ENCODE measurements at regions not wholly inside any gene's neighbourhood (a gene's known extent, or its start where the extent isn't known, plus 50 kb on each side); places are given as distances from the start of the nearest gene placed in this dataset.

- Histone ChIP-seq H3K4me1 (peaks cover 5 to 21% (median 12%) of the 10 kb centered on the region in 6 donors), H3K27me3 (replicated peaks in 1 of 7) (no peaks in the 10 kb centered on the region), H3K36me3 (no peaks in the 10 kb centered on the region), H3K4me3 (no peak overlapping the region), H3K27ac (no peak overlapping the region), H3K9me3 (no peaks in the 10 kb centered on the region)
- TF ChIP-seq CTCF (IDR thresholded peaks at IDR 0.05 in 8 of 11, conservative IDR thresholded peaks at IDR 0.05 in 3 of 11) (no peak), POLR2AphosphoS5 (IDR thresholded peaks at IDR 0.05) (no peak)
- intact Hi-C loops (cut with DNase I; ENCODE audit: low total_unique reads), result loop anchor here (10.0 kb wide), 1 partner anchor 215 kb away; no protein-coding TSS in a partner anchor
- no peak for DNase-seq
- 84 to 97% (median 90%) methylated on average over 3 of the region's 3 CpGs for WGBS, 5 donors
Observed at GRCh38 chr12:67439611-67440010, 170.5 kb downstream of the CAND1 start.

DNA sequence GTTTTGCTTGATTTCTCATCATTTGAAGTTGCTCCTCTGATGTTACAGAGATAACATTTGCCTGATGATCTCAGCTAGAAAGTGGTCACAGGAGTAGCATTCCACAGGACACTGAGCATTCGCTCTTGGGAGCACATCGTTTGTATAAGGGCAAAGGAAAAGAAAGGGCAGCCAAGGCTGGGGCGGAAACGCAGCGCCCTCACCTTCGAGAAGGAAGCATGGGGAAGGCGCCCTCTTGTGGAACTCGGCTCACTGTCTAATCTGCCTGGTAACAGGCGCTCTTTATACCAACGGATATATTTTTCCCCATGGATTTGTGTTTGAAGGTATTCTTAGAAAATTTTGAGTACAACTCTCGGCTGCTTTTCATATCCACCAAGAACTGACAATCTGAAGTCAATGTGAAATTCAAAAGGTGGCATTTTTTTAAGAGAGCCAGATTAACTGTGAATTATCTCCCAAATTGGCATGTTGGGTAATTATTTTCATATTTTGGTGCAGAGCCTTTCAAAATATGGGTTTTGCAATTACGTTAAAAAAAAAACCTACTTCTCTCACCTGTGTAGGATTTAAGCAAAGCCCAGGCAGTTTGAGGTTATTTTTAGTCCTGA lies 172.7 kb downstream of the CAND1 start:
- WGBS, 5 donors, result 11 to 21% (median 12%) methylated on average over 12 of the region's 12 CpGs
- H3K4me3 ChIP-seq, result no peak overlapping the region
- intact Hi-C loops (cut with DNase I; ENCODE audit: low total_unique reads), result no loop called here

DNA sequence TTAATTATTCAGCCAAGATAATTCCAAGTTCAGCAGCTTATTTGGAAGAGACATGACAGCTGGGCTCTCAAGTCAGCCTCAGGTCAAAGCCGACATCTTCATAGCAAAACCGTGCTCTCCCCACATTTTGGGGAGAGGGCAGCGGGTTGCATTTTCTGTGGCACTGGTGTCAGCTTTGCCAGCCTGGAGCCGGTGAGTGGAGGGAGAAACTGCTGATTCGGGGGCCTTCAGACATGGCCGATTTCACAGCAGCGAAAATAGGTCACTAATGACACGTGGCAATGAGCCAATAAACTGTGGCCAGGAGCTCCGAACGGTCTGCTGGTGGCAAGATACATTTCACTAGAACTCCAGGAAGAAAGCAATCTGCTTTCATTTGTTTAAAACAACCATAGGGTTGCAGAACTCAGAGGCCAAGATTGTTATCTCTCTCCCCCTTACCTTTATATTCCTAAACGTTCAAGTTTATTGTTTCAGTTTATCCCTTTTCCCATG lies 173.2 kb downstream of the CAND1 start:
- Histone ChIP-seq H3K4me1 (peaks cover 5 to 17% (median 12%) of the 10 kb centered on the region in 6 donors), H3K4me3 (no peak overlapping the region), H3K27ac (no peak overlapping the region), H3K9me3 (no peaks in the 10 kb centered on the region), H3K27me3 (replicated peaks in 1 of 7) (no peaks in the 10 kb centered on the region), H3K36me3 (no peaks in the 10 kb centered on the region)
- DNase-seq, result no peak
- intact Hi-C loops (cut with DNase I; ENCODE audit: low total_unique reads), result no loop called here
- no peak for TF ChIP-seq POLR2AphosphoS5 (IDR thresholded peaks at IDR 0.05)
- WGBS, 5 donors, result 41 to 51% (median 46%) methylated on average over 11 of the region's 11 CpGs

More for the DNA sequence above, 172.7 kb downstream of the CAND1 start:
- TF ChIP-seq POLR2AphosphoS5 (IDR thresholded peaks at IDR 0.05), result peak in 2 of 3 donors; percentile 60 to 70
- TF ChIP-seq POLR2A (IDR thresholded peaks at IDR 0.05), result no peak
- peak; percentile 63 to 80 (median 77) for TF ChIP-seq CTCF (IDR thresholded peaks at IDR 0.05 in 8 of 11, conservative IDR thresholded peaks at IDR 0.05 in 3 of 11)
- no peaks in the 10 kb centered on the region for H3K9me3 ChIP-seq
- DNase-seq, result peak; percentile 89
- peak overlapping the region in 2 of 8 donors; percentile 7 to 20 for H3K27ac ChIP-seq
- no peaks in the 10 kb centered on the region for H3K36me3 ChIP-seq
- H3K27me3 ChIP-seq (replicated peaks in 1 of 7), result no peaks in the 10 kb centered on the region
- H3K4me1 ChIP-seq, result peaks cover 5 to 17% (median 12%) of the 10 kb centered on the region in 6 donors

- no peak overlapping the region for H3K4me3 ChIP-seq
- H3K4me1 ChIP-seq, result peaks cover 5 to 17% (median 12%) of the 10 kb centered on the region in 6 donors
- no peaks in the 10 kb centered on the region for H3K36me3 ChIP-seq
- TF ChIP-seq POLR2A (IDR thresholded peaks at IDR 0.05) (no peak), POLR2AphosphoS5 (IDR thresholded peaks at IDR 0.05) (no peak), CTCF (IDR thresholded peaks at IDR 0.05 in 8 of 11, conservative IDR thresholded peaks at IDR 0.05 in 3 of 11) (no peak)
- DNase-seq, result no peak
- intact Hi-C loops (cut with DNase I; ENCODE audit: low total_unique reads), result no loop called here
- H3K9me3 ChIP-seq, result no peaks in the 10 kb centered on the region
- no peak overlapping the region for H3K27ac ChIP-seq
- H3K27me3 ChIP-seq (replicated peaks in 1 of 7), result no peaks in the 10 kb centered on the region
- WGBS, 5 donors, result 87 to 95% (median 91%) methylated on average over 8 of the region's 8 CpGs
Observed at GRCh38 chr12:67442896-67443295, 173.7 kb downstream of the CAND1 start.

Data from spleen (tissue), 11 donors.